NCI-H345 treated with DMSO at 0.1 percent for 48 hours (cell line): ENCODE measurements at regions not wholly inside any gene's neighbourhood (a gene's known extent, or its start where the extent isn't known, plus 50 kb on each side); places are given as distances from the start of the nearest gene placed in this dataset.

Experiments used
- DNase-seq: peaks from one replicate; lab custom pipeline; 2025; ENCODE audit not compliant: unreplicated experiment; lab: John Stamatoyannopoulos, UW

- no peak for DNase-seq
Observed at GRCh38 chr13:76713280-76713679, 172.9 kb downstream of the KCTD12 start.

- DNase-seq, result no peak
Observed at GRCh38 chr13:76711550-76712182, 174.5 kb downstream of the KCTD12 start.

GRCh38 chr13:76709851-76710250 is 176.4 kb downstream of the KCTD12 start:
- DNase-seq, result no peak

DNA sequence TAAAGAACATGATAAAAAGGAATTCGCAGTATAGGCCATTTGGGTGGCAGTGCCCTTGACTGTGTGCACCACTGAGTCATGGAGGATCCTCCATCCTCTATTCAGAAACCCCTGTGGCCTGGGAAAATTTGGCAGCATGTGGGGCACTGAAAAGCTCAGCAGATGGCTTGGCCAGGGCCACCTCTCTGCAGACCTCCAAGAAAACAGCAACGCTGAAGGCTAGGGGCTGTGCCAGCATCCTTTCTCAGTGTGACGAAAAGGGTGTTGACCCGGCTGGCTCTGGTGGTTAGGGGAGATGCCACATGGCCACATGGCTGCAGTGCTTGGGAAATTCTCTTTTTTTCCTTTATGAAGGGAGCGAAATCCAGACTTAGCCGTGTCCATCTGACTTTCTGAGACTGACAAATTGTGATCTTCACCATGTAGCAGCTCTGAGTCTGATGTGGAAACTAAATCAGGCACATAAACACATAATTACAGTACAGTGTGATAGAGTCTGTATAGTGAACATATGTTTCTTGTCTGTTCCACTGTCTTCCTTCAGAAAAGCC is 178.0 kb downstream of the KCTD12 start:
- no peak for DNase-seq

DNA sequence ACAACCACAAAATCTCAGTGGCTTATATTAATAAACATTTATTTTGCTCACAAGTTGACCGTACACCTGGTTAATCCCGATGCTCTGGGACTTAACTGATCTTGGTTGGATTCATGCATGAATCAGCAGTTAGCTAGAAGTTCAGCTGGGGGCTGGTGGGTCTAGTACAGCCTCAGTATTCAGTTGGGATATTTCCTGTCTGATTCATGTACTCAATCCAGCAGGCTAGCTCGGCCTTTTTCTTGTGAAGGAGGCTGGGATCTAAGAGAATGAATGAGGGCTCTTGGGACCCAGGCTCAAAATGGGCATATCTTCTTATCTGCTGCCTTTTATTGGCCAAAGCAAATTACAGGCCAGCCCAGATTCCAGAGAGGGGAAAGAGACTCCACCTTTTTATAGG is 178.8 kb downstream of the KCTD12 start:
- DNase-seq, result no peak

- no peak for DNase-seq
Observed at GRCh38 chr13:76703621-76704288, 182.4 kb downstream of the KCTD12 start.

GRCh38 chr13:76703216-76703615 is 183.0 kb downstream of the KCTD12 start:
- DNase-seq, result no peak

- no peak for DNase-seq
Observed at GRCh38 chr13:76697288-76697687, 188.9 kb downstream of the KCTD12 start.

GRCh38 chr13:76696370-76696769 is 189.8 kb downstream of the KCTD12 start:
- DNase-seq, result no peak

DNA sequence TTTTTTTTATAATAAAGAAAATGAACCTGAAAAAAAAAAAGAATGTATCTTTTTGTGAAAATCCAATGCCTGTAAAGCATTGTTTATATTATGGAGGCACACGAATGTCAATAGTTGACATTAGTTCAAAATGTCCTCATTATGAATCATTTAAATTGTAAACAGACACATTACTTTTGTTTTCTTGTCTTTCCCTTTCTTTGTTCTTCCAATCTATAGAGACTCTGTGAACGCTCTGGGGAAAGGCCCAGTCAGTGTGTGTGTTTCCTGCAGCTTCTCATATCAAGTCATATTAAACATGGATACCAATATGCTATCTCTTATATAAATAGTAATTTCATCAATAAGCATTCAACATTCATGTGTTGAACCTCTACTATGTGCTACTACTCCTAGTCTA is 193.1 kb downstream of the KCTD12 start:
- DNase-seq, result no peak

DNA sequence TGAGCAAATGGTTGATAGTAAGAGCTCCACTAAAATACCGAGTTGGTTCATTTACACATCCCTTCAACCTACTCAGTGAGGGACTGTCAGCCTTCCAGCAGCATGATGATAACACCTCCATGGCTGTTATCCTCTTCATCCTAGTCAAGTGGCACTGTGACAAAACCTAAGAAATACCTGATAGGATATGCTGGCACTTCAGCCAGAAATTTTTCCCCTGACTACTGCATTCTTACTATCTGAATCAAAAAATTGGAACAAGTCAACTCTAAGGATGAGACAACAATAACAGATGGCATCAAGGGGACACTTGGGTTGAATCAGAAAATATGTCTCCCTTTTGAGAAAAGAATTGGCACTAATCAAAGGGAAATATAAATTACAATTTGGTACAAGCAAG is 193.9 kb downstream of the KCTD12 start:
- no peak for DNase-seq

DNA sequence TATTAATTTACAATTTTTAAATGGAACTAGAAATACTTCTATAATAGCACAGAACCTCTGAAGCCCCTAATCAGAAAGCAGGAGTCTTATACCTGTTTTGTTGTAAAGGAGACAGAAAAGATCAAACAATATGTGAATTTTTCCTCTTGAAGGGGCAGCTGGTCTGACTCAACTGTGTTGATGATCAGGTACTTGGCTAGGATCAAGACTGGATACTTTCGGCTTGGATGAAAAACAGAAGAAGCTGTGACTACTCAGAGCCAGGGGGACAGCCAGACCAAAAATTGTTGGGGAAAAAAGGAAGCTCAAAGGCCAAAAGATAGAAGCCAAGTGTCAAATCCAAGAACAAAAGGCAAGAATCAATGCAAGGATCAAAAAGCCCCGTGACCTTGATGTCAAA is 195.6 kb downstream of the KCTD12 start:
- no peak for DNase-seq

DNA sequence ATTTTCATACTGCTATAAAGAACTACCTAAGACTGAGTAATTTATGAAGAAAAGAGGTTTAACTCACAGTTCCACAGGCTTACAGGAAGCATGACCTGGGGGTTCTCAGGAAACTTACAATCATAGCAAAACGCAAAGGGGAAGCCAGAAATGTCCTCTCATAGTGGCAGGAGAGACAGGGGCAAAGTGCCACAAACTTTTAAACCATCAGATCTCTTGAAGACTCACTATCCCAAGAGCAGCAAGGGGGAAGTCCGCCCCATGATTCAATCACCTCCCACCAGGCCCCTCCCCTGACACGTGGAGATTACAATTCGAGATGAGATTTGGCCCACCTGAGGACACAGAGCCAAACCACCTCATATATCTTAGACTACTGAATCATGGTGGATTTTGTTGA is 198.7 kb downstream of the KCTD12 start:
- no peak for DNase-seq

- no peak for DNase-seq
Observed at GRCh38 chr13:76685938-76686337, 200.3 kb downstream of the KCTD12 start.

DNA sequence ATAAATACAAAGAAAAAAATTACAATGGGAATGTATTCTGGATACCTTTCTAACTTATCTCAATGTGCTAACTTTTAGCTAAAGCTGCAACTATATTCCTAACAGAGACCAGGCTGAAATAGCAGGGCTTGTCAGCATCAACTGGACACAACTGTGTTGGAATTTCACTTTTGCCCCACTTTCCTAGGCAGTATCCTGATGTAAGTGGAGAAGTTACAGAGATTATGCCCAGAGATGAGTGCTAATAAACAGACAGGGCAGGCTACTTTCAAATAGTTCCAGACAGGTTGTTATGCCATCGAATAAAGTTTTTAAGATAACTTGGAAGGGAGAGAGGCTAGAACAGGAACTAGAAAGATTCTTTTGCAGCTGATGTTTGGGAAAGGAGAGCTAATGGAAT is 201.9 kb downstream of the KCTD12 start:
- no peak for DNase-seq

GRCh38 chr13:76683854-76684253 is 202.4 kb downstream of the KCTD12 start:
- no peak for DNase-seq

GRCh38 chr13:76683168-76683567 is 203.0 kb downstream of the KCTD12 start:
- no peak for DNase-seq

DNA sequence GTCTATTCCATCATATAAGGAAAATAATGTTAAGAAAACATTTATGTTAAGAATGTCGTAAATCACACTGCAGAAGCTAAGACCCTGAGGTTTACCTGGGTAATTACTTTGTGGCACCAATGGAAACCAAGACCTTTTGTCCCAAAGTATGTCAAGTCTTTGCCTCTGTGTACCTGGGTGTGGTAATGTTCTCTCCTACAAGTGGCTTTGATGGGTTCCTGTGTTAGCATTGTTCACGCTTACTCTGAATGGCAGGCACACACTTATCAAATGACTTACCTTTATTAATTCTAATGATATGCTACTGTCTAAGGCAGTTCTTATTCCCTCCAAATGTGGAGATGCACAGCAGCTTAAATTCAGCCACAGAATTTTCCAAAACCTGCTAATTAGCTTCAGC is 206.1 kb downstream of the KCTD12 start:
- DNase-seq, result no peak

GRCh38 chr13:76677043-76677442 is 209.2 kb downstream of the KCTD12 start:
- no peak for DNase-seq

DNA sequence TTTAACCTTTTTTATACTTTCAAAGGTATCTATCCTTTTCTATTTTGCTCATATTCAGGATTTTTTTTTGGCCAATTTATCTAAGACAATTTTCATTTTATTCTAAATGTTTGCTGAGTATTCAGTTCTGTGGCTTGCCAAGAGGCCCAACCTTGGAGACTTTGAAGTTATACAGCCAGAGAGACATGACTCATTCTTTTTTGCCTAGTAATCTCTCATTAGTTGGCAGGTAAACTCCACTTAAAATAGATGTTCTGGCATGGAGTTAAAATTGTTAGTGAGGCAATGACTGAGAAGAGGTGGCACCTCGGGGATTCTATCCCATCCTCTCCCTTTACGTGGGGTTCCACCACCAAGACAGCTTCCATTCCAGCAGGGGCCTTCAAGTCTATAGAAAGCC is 213.8 kb downstream of the KCTD12 start:
- no peak for DNase-seq

GRCh38 chr13:76668716-76669115 is 217.5 kb downstream of the KCTD12 start:
- no peak for DNase-seq

DNA sequence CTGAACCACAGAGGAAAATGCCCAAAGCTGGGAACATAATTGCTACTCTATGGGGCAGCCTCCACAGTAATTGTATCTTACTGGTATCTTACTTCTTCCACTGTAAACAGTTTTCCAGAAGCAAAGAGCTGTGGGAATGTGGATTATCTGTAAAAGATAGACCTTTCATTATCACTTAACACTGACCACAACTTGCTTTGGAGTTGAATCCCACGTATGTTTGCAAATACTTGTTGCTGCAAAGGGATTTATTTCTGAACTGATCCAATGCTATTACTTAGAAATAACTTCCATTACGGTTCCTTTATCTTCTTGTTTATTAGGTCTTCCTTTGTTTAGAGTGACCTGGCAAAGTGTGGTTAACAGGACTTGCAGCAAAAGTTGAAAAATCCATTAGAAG is 218.1 kb downstream of the KCTD12 start:
- DNase-seq, result no peak

DNA sequence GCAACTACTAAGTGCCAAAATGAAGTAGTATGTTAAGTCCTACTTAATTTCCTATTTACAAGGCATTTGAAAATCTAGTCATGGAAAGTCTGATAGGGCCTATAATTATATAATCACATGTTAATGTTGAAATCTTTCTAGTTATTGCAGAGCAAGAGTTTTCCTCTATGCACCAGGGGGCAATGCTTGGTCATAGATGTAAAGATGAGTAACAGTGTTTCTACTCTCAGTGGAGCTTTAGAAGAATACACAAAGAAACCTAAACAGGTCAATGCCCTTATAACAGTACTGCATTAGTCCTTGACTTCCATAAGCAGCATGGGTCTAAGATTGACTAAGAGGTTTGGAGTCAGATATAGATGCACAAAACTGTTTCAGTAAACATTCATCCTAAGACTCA is 218.7 kb downstream of the KCTD12 start:
- DNase-seq, result peak; percentile 22
